Right lobe of liver (tissue), 4 donors: ENCODE measurements at regions not wholly inside any gene's neighbourhood (a gene's known extent, or its start where the extent isn't known, plus 50 kb on each side); places are given as distances from the start of the nearest gene placed in this dataset.

Experiments
- POLR2A ChIP-seq: fragments of 450-650 bp; IDR thresholded peaks from one replicate; pipeline ENCODE4 v1.6.1; 2017; ENCODE audit warnings: antibody characterized with exemption, mild to moderate bottlenecking
- TF ChIP-seq, protein P1 (sequence below), 4 donors: fragments of 200-600 bp in 3 of 4; fragments of 450-650 bp in 1 of 4; IDR thresholded peaks; one replicate each; pipeline versions ENCODE4 v1.5.1 to v1.8.0; 2016 to 2022; ENCODE audit warnings: antibody characterized with exemption in 4 of 4, mild to moderate bottlenecking in 2 of 4
- donor health status: DM: no; HTN: no; CAD: no.
- donor health status: DM: no; HTN: no; CAD: no.
- donor health status: DM: no; HTN: yes; CAD: no.

DNA sequence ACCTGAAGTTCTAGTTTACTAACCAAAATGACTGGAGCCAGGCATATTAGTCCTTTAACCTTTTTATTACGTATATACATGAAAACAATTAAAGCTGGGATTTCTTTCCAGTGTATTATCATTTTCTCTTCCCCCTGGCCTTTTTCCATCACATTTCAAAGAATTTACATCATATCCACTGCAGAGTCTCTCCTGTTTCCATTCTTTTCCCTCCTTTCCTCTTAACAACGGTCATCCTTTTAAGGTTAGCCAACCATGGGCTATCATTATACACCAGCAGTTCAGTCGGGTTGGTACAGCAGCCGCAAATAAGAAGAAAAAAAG is 104.6 kb downstream of the TFAP2A start:
- no peak for TF ChIP-seq POLR2A
- TF ChIP-seq, protein P1, sequence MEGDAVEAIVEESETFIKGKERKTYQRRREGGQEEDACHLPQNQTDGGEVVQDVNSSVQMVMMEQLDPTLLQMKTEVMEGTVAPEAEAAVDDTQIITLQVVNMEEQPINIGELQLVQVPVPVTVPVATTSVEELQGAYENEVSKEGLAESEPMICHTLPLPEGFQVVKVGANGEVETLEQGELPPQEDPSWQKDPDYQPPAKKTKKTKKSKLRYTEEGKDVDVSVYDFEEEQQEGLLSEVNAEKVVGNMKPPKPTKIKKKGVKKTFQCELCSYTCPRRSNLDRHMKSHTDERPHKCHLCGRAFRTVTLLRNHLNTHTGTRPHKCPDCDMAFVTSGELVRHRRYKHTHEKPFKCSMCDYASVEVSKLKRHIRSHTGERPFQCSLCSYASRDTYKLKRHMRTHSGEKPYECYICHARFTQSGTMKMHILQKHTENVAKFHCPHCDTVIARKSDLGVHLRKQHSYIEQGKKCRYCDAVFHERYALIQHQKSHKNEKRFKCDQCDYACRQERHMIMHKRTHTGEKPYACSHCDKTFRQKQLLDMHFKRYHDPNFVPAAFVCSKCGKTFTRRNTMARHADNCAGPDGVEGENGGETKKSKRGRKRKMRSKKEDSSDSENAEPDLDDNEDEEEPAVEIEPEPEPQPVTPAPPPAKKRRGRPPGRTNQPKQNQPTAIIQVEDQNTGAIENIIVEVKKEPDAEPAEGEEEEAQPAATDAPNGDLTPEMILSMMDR (IDR thresholded peaks at IDR 0.05), result no peak
